ENCODE measurements at regions not wholly inside any gene's neighbourhood (a gene's known extent, or its start where the extent isn't known, plus 50 kb on each side); places are given as distances from the start of the nearest gene placed in this dataset.

DNA sequence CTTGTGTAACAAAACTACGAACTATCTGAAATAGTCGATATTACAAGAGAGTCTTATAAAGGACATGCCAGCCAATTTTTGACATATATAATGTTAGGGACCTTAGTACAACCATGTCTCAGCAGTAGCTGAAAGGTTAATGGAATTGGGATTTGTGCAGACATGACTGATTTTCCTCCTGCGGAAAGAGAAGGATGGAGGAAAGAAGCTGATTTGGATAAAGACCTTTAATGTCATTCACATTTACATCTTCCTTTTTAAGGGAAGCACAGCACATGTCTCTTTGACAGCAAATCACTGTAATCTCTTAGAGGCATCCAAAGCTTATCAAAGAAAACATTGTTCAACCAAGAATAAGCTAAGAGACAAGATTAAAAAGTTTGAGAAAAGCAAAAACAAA lies 1976.2 kb upstream of the IGFBP7 start:
- TF ChIP-seq, protein P1, sequence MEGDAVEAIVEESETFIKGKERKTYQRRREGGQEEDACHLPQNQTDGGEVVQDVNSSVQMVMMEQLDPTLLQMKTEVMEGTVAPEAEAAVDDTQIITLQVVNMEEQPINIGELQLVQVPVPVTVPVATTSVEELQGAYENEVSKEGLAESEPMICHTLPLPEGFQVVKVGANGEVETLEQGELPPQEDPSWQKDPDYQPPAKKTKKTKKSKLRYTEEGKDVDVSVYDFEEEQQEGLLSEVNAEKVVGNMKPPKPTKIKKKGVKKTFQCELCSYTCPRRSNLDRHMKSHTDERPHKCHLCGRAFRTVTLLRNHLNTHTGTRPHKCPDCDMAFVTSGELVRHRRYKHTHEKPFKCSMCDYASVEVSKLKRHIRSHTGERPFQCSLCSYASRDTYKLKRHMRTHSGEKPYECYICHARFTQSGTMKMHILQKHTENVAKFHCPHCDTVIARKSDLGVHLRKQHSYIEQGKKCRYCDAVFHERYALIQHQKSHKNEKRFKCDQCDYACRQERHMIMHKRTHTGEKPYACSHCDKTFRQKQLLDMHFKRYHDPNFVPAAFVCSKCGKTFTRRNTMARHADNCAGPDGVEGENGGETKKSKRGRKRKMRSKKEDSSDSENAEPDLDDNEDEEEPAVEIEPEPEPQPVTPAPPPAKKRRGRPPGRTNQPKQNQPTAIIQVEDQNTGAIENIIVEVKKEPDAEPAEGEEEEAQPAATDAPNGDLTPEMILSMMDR (IDR thresholded peaks at IDR 0.05) = no peak
- no peak for TF ChIP-seq POLR2A (IDR thresholded peaks at IDR 0.05)
- no peak overlapping the region for H3K4me3 ChIP-seq (ENCODE audit: low read depth, poor library complexity, severe bottlenecking)
- 72 to 76% methylated on average over 3 of the region's 3 CpGs for WGBS, 2 donors
- DNase-seq (ENCODE audit: low spot score in 2 of 2) = no peak
- intact Hi-C loops (cut with DNase I; ENCODE audit: low total_unique reads) = no loop called here

DNA sequence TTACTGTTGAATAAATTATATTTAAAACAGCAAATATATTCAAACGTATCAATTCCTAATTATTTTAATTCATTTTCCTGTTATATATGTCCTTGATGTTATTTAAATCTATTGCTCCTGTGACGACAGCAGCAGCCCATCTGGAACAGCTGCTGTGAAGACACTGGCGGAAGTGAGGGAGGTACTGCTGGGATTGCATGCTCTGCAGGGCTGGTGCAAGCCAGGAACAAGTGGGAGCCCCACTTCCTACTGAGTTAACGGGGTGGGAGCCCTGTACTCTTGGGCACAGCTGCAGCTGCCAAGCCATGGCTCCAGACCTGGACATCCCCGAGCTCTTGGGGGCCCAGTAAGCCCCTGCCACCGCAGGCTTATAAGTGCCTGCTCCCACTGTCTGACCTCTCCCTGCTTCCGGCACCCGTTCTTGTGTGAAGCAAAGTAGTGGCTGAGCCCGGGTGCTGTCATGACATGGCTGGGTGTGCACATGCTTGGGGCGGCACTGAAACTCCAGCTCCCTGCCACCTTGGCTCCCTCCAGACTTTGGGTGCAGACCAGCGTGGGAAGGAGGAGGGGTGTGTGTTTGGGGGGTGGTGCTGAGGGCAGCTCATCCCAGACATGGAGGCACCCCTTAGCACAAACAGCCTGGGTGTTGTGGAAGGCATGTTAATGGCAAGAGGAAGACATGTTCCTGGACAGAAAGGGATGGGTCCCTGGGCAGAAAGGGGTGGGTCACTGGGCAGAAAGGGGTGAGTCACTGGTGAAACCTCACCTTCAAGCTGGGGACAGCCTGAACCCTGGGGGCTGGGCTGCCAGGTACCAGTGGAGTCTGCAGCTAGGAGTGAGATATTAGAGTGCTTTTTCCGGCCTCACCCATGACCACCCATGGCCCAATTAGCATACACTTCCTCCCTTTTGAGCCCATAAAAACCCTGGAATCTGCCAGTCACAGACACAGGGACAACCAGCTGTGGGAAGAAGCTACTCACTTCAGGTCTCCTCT lies 1981.3 kb upstream of the IGFBP7 start:
- intact Hi-C loops (cut with DNase I; ENCODE audit: low total_unique reads) = no loop called here
- WGBS, 2 donors = 72 to 74% methylated on average over 12 of the region's 12 CpGs
- no peak for TF ChIP-seq POLR2A (IDR thresholded peaks at IDR 0.05)
- TF ChIP-seq, protein P1 (IDR thresholded peaks at IDR 0.05) = no peak

DNA sequence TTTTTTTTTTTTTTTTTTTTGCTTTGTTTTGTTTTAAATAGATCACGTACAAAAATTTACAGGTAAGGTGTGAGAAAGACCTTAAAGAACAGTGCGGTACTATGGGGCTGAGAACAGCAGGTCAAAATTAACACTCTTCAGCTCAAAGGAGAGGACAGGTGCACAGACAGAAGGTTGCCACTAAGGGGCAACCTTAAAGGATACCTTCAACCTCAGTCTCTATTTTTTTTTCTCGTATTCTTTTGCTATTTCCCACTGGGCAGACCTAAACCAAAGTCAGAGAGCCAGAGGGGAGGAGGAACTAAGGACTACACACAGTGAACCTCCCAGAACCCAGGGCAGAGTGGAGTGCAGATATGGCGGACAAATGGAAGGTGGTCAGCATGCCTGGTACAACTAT lies 1984.3 kb upstream of the IGFBP7 start:
- intact Hi-C loops (cut with DNase I; ENCODE audit: low total_unique reads) = no loop called here
- TF ChIP-seq, protein P1 (IDR thresholded peaks at IDR 0.05) = no peak
- TF ChIP-seq POLR2A (IDR thresholded peaks at IDR 0.05) = no peak
- no peak for DNase-seq (ENCODE audit: low spot score in 2 of 2)
- H3K4me3 ChIP-seq (ENCODE audit: low read depth, poor library complexity, severe bottlenecking) = no peak overlapping the region
- 79 to 85% methylated on average over 4 of the region's 4 CpGs for WGBS, 2 donors

More for the DNA sequence above, 1981.3 kb upstream of the IGFBP7 start:
- DNase-seq (ENCODE audit: low spot score in 2 of 2) = no peak
- H3K4me3 ChIP-seq (ENCODE audit: low read depth, poor library complexity, severe bottlenecking) = no peak overlapping the region

DNA sequence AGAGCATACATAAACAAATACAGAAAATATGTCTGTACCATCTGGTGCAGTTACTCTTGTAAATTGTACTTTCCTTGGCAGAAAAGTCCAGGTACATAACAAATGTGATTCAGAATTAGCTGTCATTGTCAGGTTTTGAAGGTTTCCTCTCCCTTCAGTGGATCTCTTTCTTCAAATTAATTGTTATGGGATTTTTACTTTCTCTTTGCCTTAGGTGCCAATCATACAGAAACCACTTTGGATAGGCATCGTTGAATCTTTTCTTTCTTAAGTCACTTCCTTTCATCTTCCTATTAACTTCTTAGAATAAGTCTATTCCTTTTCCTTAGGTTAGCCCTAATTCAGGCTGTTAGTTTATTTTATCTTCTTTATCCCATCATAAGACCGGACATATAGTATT lies 1992.1 kb upstream of the IGFBP7 start:
- DNase-seq (ENCODE audit: low spot score in 2 of 2) = no peak
- intact Hi-C loops (cut with DNase I; ENCODE audit: low total_unique reads) = no loop called here
- TF ChIP-seq, protein P1 (IDR thresholded peaks at IDR 0.05) = no peak
- TF ChIP-seq POLR2A (IDR thresholded peaks at IDR 0.05) = no peak
- 82 to 83% methylated on average over 2 of the region's 2 CpGs for WGBS, 2 donors
- H3K4me3 ChIP-seq (ENCODE audit: low read depth, poor library complexity, severe bottlenecking) = no peak overlapping the region

DNA sequence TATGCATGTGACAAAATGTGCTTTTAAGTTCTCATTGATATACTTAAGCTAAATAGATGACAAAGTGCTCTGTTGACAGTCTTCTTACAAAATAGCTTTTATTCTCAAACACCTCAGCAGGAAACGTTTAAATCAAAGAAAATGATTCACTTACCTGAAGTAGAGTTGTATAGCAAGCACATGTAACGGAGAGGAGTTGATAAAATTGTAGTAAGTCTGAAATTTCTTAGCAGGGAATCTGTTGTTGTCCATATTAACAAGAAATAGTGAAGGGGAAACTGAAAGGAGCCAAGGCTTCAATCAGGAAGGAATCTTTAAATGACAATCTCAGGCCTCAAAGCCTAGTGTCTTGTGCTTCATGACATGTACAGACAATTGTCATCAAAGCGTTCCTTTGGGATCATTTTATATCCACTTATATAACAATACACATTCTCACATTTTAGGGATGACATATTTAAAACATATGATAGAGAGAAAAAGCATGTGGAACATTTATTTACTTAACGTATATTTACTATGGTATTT lies 2010.2 kb upstream of the IGFBP7 start:
- TF ChIP-seq, protein P1 (IDR thresholded peaks at IDR 0.05) = no peak
- no peak for TF ChIP-seq POLR2A (IDR thresholded peaks at IDR 0.05)
- 43 to 46% methylated on average over 4 of the region's 4 CpGs for WGBS, 2 donors
- no peak overlapping the region for H3K4me3 ChIP-seq (ENCODE audit: low read depth, poor library complexity, severe bottlenecking)
- intact Hi-C loops (cut with DNase I; ENCODE audit: low total_unique reads) = no loop called here
- no peak for DNase-seq (ENCODE audit: low spot score in 2 of 2)

Data from lower leg skin (tissue), 4 donors.